ENCODE measurements at regions not wholly inside any gene's neighbourhood (a gene's known extent, or its start where the extent isn't known, plus 50 kb on each side); places are given as distances from the start of the nearest gene placed in this dataset.

- ChIA-PET POLR2A (no interaction called here), CTCF (interaction anchor here (0.8 kb wide), 1 partner anchor 305 kb away, joined by 3 read pairs; no protein-coding TSS in a partner anchor)
- DNase-seq (no peak), ATAC-seq (no peak)
- intact Hi-C loops (cut with DNase I, micrococcal nuclease): no loop called here
- Mint-ChIP-seq H3K4me1 (no peaks in the 10 kb centered on the region), H3K4me3 (no peak overlapping the region), H3K9me3 (ENCODE audit: low read depth) (peaks cover 12% of the 10 kb centered on the region), H3K36me3 (ENCODE audit: low read depth) (no peaks in the 10 kb centered on the region), H3K27ac (no peak overlapping the region), H3K27me3 (peaks cover 2% of the 10 kb centered on the region)
These were observed 382.4 kb downstream of the NNT start for GRCh38 chr5:43985411-43985810.

DNA sequence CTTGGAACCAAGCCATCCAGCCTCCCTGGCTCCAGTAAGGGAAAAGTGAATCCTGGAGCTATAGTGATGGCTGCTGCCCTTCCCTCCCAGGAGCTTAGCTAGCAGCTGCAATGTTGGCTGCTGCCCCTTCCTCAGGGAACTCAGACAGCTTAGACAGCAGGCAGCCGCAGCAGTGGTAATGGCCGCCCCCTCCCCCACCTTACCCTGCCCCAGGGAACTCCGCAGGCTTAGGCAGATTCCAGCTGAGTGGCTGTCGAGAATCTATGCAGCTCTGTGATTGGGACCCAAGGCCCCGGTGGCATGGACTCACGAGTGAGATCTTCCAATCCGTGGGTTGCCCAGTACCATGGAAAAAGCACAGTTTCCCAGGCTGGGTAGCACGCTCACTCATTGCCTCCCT is 378.6 kb downstream of the NNT start:
- Mint-ChIP-seq H3K4me1 (no peaks in the 10 kb centered on the region), H3K4me3 (no peak overlapping the region), H3K9me3 (ENCODE audit: low read depth) (peaks cover 20% of the 10 kb centered on the region), H3K27me3 (peaks cover 2% of the 10 kb centered on the region), H3K36me3 (ENCODE audit: low read depth) (no peaks in the 10 kb centered on the region), H3K27ac (no peak overlapping the region)
- no peak for ATAC-seq
- intact Hi-C loops (cut with DNase I, micrococcal nuclease): no loop called here
- ChIA-PET CTCF (no interaction called here), POLR2A (no interaction called here)
- no peak for DNase-seq

GRCh38 chr5:43973908-43974307 is 370.9 kb downstream of the NNT start:
- DNase-seq: no peak
- H3K4me1 Mint-ChIP-seq: no peaks in the 10 kb centered on the region
- intact Hi-C loops (cut with DNase I, micrococcal nuclease): no loop called here
- POLR2A ChIA-PET: no interaction called here
- no peak overlapping the region for H3K27ac Mint-ChIP-seq
- CTCF ChIA-PET: no interaction called here
- H3K36me3 Mint-ChIP-seq (ENCODE audit: low read depth): no peaks in the 10 kb centered on the region
- ATAC-seq: no peak
- peaks cover 8% of the 10 kb centered on the region for H3K9me3 Mint-ChIP-seq (ENCODE audit: low read depth)
- H3K4me3 Mint-ChIP-seq: no peak overlapping the region
- H3K27me3 Mint-ChIP-seq: no peaks in the 10 kb centered on the region

- POLR2A ChIA-PET: no interaction called here
These were observed 370.3 kb downstream of the NNT start for GRCh38 chr5:43973318-43973717.

GRCh38 chr5:43967165-43967564 is 364.2 kb downstream of the NNT start:
- no peak for ATAC-seq
- Mint-ChIP-seq H3K27ac (no peak overlapping the region), H3K36me3 (ENCODE audit: low read depth) (no peaks in the 10 kb centered on the region), H3K27me3 (no peaks in the 10 kb centered on the region), H3K4me1 (no peaks in the 10 kb centered on the region), H3K9me3 (ENCODE audit: low read depth) (peaks cover 19% of the 10 kb centered on the region), H3K4me3 (no peak overlapping the region)
- intact Hi-C loops (cut with DNase I, micrococcal nuclease): no loop called here
- POLR2A ChIA-PET: no interaction called here
- CTCF ChIA-PET: no interaction called here
- no peak for DNase-seq

More at GRCh38 chr5:43973318-43973717, 370.3 kb downstream of the NNT start:
- Mint-ChIP-seq H3K4me1 (no peaks in the 10 kb centered on the region), H3K27me3 (no peaks in the 10 kb centered on the region), H3K9me3 (ENCODE audit: low read depth) (peaks cover 8% of the 10 kb centered on the region), H3K27ac (no peak overlapping the region), H3K4me3 (no peak overlapping the region), H3K36me3 (ENCODE audit: low read depth) (no peaks in the 10 kb centered on the region)
- CTCF ChIA-PET: interaction anchor here (0.7 kb wide), 1 partner anchor 106 kb away, joined by 3 read pairs; no protein-coding TSS in a partner anchor
- intact Hi-C loops (cut with DNase I, micrococcal nuclease): no loop called here
- ATAC-seq: no peak
- DNase-seq: no peak

GRCh38 chr5:43959144-43959543 is 356.2 kb downstream of the NNT start:
- Mint-ChIP-seq H3K4me3 (no peak overlapping the region), H3K27me3 (no peaks in the 10 kb centered on the region), H3K27ac (no peak overlapping the region), H3K36me3 (ENCODE audit: low read depth) (no peaks in the 10 kb centered on the region), H3K9me3 (ENCODE audit: low read depth) (peaks cover 15% of the 10 kb centered on the region), H3K4me1 (no peaks in the 10 kb centered on the region)
- intact Hi-C loops (cut with DNase I, micrococcal nuclease): no loop called here
- DNase-seq (no peak), ATAC-seq (no peak)
- ChIA-PET POLR2A (no interaction called here), CTCF (no interaction called here)

DNA sequence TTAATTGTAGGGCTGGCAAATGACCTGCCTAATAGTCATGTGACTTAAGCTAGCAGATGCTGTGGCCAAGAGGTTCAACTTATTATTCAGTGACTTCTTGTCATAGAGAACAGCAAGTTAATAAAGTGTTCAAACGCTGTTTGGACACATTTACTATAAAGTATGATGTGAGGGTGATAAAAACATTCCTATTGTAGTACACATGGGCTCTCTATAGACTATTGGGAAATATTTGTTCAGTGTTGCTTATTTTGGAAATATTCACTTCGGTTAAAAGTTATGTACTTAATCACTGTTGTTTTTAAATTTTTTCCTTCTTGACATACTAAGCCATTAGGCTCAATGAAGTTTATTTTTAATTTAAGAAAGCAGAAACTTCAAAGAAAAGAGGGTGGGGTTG is 345.0 kb downstream of the NNT start:
- intact Hi-C loops (cut with DNase I, micrococcal nuclease): no loop called here
- POLR2A ChIA-PET: no interaction called here
- ATAC-seq (no peak), DNase-seq (no peak)
- Mint-ChIP-seq H3K4me1 (no peaks in the 10 kb centered on the region), H3K36me3 (ENCODE audit: low read depth) (no peaks in the 10 kb centered on the region), H3K27me3 (no peaks in the 10 kb centered on the region), H3K9me3 (ENCODE audit: low read depth) (peaks cover 13% of the 10 kb centered on the region), H3K27ac (no peak overlapping the region), H3K4me3 (no peak overlapping the region)
- CTCF ChIA-PET: no interaction called here

- intact Hi-C loops (cut with DNase I, micrococcal nuclease): no loop called here
- POLR2A ChIA-PET: no interaction called here
These were observed 338.8 kb downstream of the NNT start for GRCh38 chr5:43941806-43942205.

GRCh38 chr5:43940562-43940961 is 337.6 kb downstream of the NNT start:
- intact Hi-C loops (cut with DNase I, micrococcal nuclease): no loop called here
- no peak for DNase-seq
- Mint-ChIP-seq H3K27ac (no peak overlapping the region), H3K9me3 (ENCODE audit: low read depth) (peaks cover 19% of the 10 kb centered on the region), H3K27me3 (no peaks in the 10 kb centered on the region), H3K4me3 (no peak overlapping the region), H3K36me3 (ENCODE audit: low read depth) (no peaks in the 10 kb centered on the region), H3K4me1 (no peaks in the 10 kb centered on the region)
- CTCF ChIA-PET: no interaction called here
- ATAC-seq: no peak
- POLR2A ChIA-PET: no interaction called here

More at GRCh38 chr5:43941806-43942205, 338.8 kb downstream of the NNT start:
- peaks cover 24% of the 10 kb centered on the region for H3K9me3 Mint-ChIP-seq (ENCODE audit: low read depth)
- ATAC-seq (no peak), DNase-seq (no peak)
- no peaks in the 10 kb centered on the region for H3K36me3 Mint-ChIP-seq (ENCODE audit: low read depth)
- H3K4me3 Mint-ChIP-seq: no peak overlapping the region
- no peaks in the 10 kb centered on the region for H3K4me1 Mint-ChIP-seq
- no peak overlapping the region for H3K27ac Mint-ChIP-seq
- CTCF ChIA-PET: no interaction called here
- no peaks in the 10 kb centered on the region for H3K27me3 Mint-ChIP-seq

DNA sequence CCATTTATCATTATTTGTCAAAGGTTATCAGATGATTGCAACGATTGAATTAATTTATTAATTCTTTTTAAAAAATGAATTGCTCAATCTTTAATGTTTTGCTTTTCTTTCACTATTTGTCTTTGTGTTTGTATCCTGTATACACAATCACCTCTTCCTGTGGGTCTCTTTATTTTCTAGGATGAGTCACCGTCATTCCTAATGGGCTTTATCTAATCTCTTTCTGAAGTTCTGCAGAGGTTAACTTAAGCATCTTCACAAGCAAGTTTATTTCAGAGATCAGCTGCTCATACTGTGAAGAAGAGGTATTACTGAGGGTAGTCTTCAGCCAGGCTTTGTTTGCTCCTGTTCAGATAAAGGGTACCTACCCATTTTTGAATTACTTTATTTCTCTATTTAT is 323.9 kb downstream of the NNT start:
- Mint-ChIP-seq H3K9me3 (ENCODE audit: low read depth) (peaks cover 2% of the 10 kb centered on the region), H3K36me3 (ENCODE audit: low read depth) (no peaks in the 10 kb centered on the region), H3K27me3 (no peaks in the 10 kb centered on the region), H3K27ac (no peak overlapping the region), H3K4me1 (no peaks in the 10 kb centered on the region), H3K4me3 (no peak overlapping the region)
- intact Hi-C loops (cut with DNase I, micrococcal nuclease): no loop called here
- POLR2A ChIA-PET: no interaction called here
- no peak for DNase-seq
- ATAC-seq: no peak
- CTCF ChIA-PET: no interaction called here

DNA sequence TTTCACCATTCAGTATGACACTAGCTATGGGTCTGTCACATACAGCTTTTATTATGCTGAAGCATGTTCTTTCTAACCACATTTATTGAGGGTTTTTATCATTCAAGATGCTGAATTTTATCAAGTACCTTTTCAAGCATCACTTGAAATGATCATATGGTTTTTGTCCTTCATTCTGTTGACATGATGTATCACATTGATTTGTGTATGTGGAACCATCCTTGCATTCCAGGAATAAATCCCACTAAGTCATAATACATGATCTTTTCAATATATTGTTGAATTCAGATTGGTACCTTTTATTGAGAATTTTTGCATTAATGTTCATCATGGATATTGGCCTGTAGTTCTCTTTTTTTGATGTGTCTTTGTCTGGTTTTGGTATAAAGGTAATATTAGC is 317.4 kb downstream of the NNT start:
- CTCF ChIA-PET: no interaction called here
- H3K4me1 Mint-ChIP-seq: no peaks in the 10 kb centered on the region
- H3K27me3 Mint-ChIP-seq: no peaks in the 10 kb centered on the region
- DNase-seq: no peak
- POLR2A ChIA-PET: no interaction called here
- H3K36me3 Mint-ChIP-seq (ENCODE audit: low read depth): no peaks in the 10 kb centered on the region
- H3K27ac Mint-ChIP-seq: no peak overlapping the region
- no peak for ATAC-seq
- peaks cover 7% of the 10 kb centered on the region for H3K9me3 Mint-ChIP-seq (ENCODE audit: low read depth)
- intact Hi-C loops (cut with DNase I, micrococcal nuclease): no loop called here
- no peak overlapping the region for H3K4me3 Mint-ChIP-seq

- Mint-ChIP-seq H3K27ac (no peak overlapping the region), H3K9me3 (ENCODE audit: low read depth) (peaks cover 7% of the 10 kb centered on the region), H3K4me3 (no peak overlapping the region), H3K4me1 (no peaks in the 10 kb centered on the region), H3K36me3 (ENCODE audit: low read depth) (no peaks in the 10 kb centered on the region), H3K27me3 (no peaks in the 10 kb centered on the region)
- CTCF ChIA-PET: no interaction called here
- ATAC-seq: no peak
- intact Hi-C loops (cut with DNase I, micrococcal nuclease): no loop called here
- POLR2A ChIA-PET: no interaction called here
- no peak for DNase-seq
These were observed 314.9 kb downstream of the NNT start for GRCh38 chr5:43917925-43918324.

DNA sequence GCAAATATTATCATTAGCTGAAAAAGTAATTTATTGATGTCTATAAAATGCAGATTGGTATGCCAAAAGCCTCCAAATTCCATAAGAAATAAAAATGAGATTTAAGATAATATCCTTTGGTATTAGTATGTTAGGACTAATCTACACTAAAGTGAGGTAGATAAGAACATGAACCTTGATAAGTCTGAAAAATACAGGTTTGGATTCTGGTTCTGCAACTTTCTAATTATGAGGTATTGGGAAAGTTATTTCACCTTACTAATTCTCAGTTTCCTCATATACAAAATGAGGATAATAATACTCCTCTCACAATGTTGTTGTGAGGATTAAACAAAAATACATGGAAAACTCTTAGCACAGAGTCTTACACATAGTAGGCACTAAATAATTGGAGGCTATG is 300.1 kb downstream of the NNT start:
- intact Hi-C loops (cut with DNase I, micrococcal nuclease): no loop called here
- CTCF ChIA-PET: interaction anchor here (1.3 kb wide), 1 partner anchor 13 kb away, joined by 3 read pairs; no protein-coding TSS in a partner anchor

More for the DNA sequence above, 300.1 kb downstream of the NNT start:
- Mint-ChIP-seq H3K9me3 (ENCODE audit: low read depth) (peaks cover 2% of the 10 kb centered on the region), H3K27me3 (no peaks in the 10 kb centered on the region), H3K4me1 (no peaks in the 10 kb centered on the region), H3K36me3 (ENCODE audit: low read depth) (no peaks in the 10 kb centered on the region), H3K27ac (no peak overlapping the region), H3K4me3 (no peak overlapping the region)
- POLR2A ChIA-PET: no interaction called here
- DNase-seq (no peak), ATAC-seq (no peak)

Measured in activated CD4-positive, alpha-beta T cell treated with anti-CD3 and anti-CD28 coated beads for 36 hours (primary cell).